Stimulated activated CD4-positive, alpha-beta T cell treated with anti-CD3 and anti-CD28 coated beads, Interleukin-1b, Interleukin-23, amount 100 ng/mL, for 24 hours (primary cell): ENCODE measurements at regions not wholly inside any gene's neighbourhood (a gene's known extent, or its start where the extent isn't known, plus 50 kb on each side); places are given as distances from the start of the nearest gene placed in this dataset.

Experiments
- DNase-seq, 4 experiments: peaks; one replicate each; pipeline ENCODE4 v3.0.0-alpha.2; 2020; ENCODE audit warnings: low read depth in 4 of 4, low spot score in 1 of 4

- no peak for DNase-seq
Observed at GRCh38 chr11:109791337-109791736, 301.9 kb upstream of the ZC3H12C start.

GRCh38 chr11:109794501-109794900 is 298.7 kb upstream of the ZC3H12C start:
- DNase-seq = no peak

GRCh38 chr11:109795234-109795633 is 298.0 kb upstream of the ZC3H12C start:
- DNase-seq = no peak

GRCh38 chr11:109796253-109796652 is 296.9 kb upstream of the ZC3H12C start:
- no peak for DNase-seq

GRCh38 chr11:109798521-109798920 is 294.7 kb upstream of the ZC3H12C start:
- no peak for DNase-seq

- no peak for DNase-seq
Observed at GRCh38 chr11:109799604-109800003, 293.6 kb upstream of the ZC3H12C start.

- no peak for DNase-seq
Observed at GRCh38 chr11:109804911-109805310, 288.3 kb upstream of the ZC3H12C start.

- DNase-seq = no peak
Observed at GRCh38 chr11:109806205-109806604, 287.0 kb upstream of the ZC3H12C start.

- DNase-seq = no peak
Observed at GRCh38 chr11:109808569-109808968, 284.6 kb upstream of the ZC3H12C start.

GRCh38 chr11:109814824-109815223 is 278.4 kb upstream of the ZC3H12C start:
- no peak for DNase-seq

- no peak for DNase-seq
Observed at GRCh38 chr11:109815500-109816150, 277.6 kb upstream of the ZC3H12C start.

GRCh38 chr11:109818290-109818689 is 274.9 kb upstream of the ZC3H12C start:
- DNase-seq = no peak

GRCh38 chr11:109819410-109819809 is 273.8 kb upstream of the ZC3H12C start:
- no peak for DNase-seq

- no peak for DNase-seq
Observed at GRCh38 chr11:109821511-109821910, 271.7 kb upstream of the ZC3H12C start.

GRCh38 chr11:109822436-109823102 is 270.6 kb upstream of the ZC3H12C start:
- DNase-seq = no peak

GRCh38 chr11:109828387-109828786 is 264.8 kb upstream of the ZC3H12C start:
- DNase-seq = no peak

GRCh38 chr11:109838026-109838425 is 255.2 kb upstream of the ZC3H12C start:
- no peak for DNase-seq

GRCh38 chr11:109845437-109845836 is 247.8 kb upstream of the ZC3H12C start:
- no peak for DNase-seq

- no peak for DNase-seq
Observed at GRCh38 chr11:109847621-109848020, 245.6 kb upstream of the ZC3H12C start.

- no peak for DNase-seq
Observed at GRCh38 chr11:109849051-109849450, 244.1 kb upstream of the ZC3H12C start.

GRCh38 chr11:109849946-109850345 is 243.2 kb upstream of the ZC3H12C start:
- DNase-seq = no peak

- no peak for DNase-seq
Observed at GRCh38 chr11:109851780-109852390, 241.3 kb upstream of the ZC3H12C start.
